PC-9 (cell line): ENCODE measurements at regions not wholly inside any gene's neighbourhood (a gene's known extent, or its start where the extent isn't known, plus 50 kb on each side); places are given as distances from the start of the nearest gene placed in this dataset.
A peak's percentile ranks its signal among the peaks of the same experiment; 100 is the strongest.

Experiments used
- BruUV-seq: library from RNA; stranded (reverse); fragments of 400-500 nt; replicated peaks from 2 replicates; lab custom pipeline; 2021; lab: Mats Ljungman, UMichigan
- CTCF ChIA-PET: fragments of 300-600 bp; sonication (Branson Sonifier 250); formaldehyde crosslinking; loops from one replicate; lab custom pipeline; 2022; ENCODE audit warnings: antibody characterized with exemption; lab: Charles Lee
- POLR2A ChIA-PET: fragments of 300-600 bp; sonication (Branson Sonifier 250); formaldehyde crosslinking; loops from one replicate; lab custom pipeline; 2022; ENCODE audit warnings: antibody characterized with exemption; ENCODE audit not compliant: unreplicated experiment; lab: Charles Lee
- DNase-seq, 2 experiments: peaks; one replicate each; pipeline versions ENCODE4 v3.0.0 to v3.0.0-alpha.2; 2015 to 2022; ENCODE audit warnings: mixed read lengths in 1 of 2
- H2AFZ ChIP-seq: fragments of 200-600 bp; sonication (generic); 2 replicates; pipeline ENCODE4 v1.8.1; 2017; ENCODE audit warnings: antibody characterized with exemption
- H3F3A ChIP-seq: fragments of 200-600 bp; sonication (generic); 2 replicates; pipeline ENCODE4 v1.8.1; 2017; ENCODE audit warnings: antibody characterized with exemption, mild to moderate bottlenecking, low read depth; ENCODE audit not compliant: insufficient read depth
- H3K27ac ChIP-seq: fragments of 200-600 bp; sonication (generic); 2 replicates; pipeline ENCODE4 v1.6.1; 2016; ENCODE audit warnings: mixed run types
- H3K27me3 ChIP-seq: fragments of 200-600 bp; sonication (generic); 2 replicates; pipeline ENCODE4 v1.6.1; 2016; ENCODE audit warnings: low read depth, mixed run types; ENCODE audit not compliant: insufficient read depth
- H3K36me3 ChIP-seq: fragments of 200-600 bp; sonication (generic); 2 replicates; pipeline ENCODE4 v1.6.1; 2016; ENCODE audit warnings: low read depth, mixed run types
- H3K4me1 ChIP-seq: fragments of 200-600 bp; sonication (generic); replicated peaks from 2 replicates; pipeline ENCODE4 v1.6.1; 2016; ENCODE audit warnings: mixed run types; ENCODE audit not compliant: insufficient read depth
- H3K4me2 ChIP-seq: fragments of 200-600 bp; sonication (generic); 2 replicates; pipeline ENCODE4 v1.6.1; 2017; ENCODE audit warnings: mixed run types
- H3K4me3 ChIP-seq: fragments of 200-600 bp; sonication (generic); 2 replicates; pipeline ENCODE4 v1.6.1; 2016; ENCODE audit warnings: mixed run types
- H3K79me2 ChIP-seq: fragments of 200-600 bp; sonication (generic); 2 replicates; pipeline ENCODE4 v1.6.1; 2017; ENCODE audit warnings: low read depth, mixed run types
- H3K9me2 ChIP-seq: fragments of 200-600 bp; sonication (generic); 2 replicates; pipeline ENCODE4 v1.8.1; 2017; ENCODE audit warnings: mild to moderate bottlenecking; ENCODE audit not compliant: insufficient read depth
- H3K9me3 ChIP-seq: fragments of 200-600 bp; sonication (generic); 2 replicates; pipeline ENCODE4 v1.8.1; 2016; ENCODE audit warnings: low read depth; ENCODE audit not compliant: insufficient read depth
- H4K20me1 ChIP-seq: fragments of 200-600 bp; sonication (generic); 2 replicates; pipeline ENCODE4 v1.8.1; 2017; ENCODE audit not compliant: insufficient read depth
- EZH2 ChIP-seq: fragments of 200-600 bp; sonication (generic); IDR thresholded peaks from 2 replicates; pipeline ENCODE4 v1.8.0; 2017; ENCODE audit warnings: antibody characterized with exemption, low read depth
- intact Hi-C: fragments of 100-400 bp; cut with micrococcal nuclease; formaldehyde crosslinking; loops from one replicate; pipeline ENCODE4 v1.10.0; 2022; ENCODE audit not compliant: unreplicated experiment
- TF ChIP-seq, protein P1 (sequence below): fragments of 200-600 bp; sonication (generic); conservative IDR thresholded peaks from 2 replicates; pipeline ENCODE4 v1.6.1; 2017; ENCODE audit warnings: mixed run types, antibody characterized with exemption, mild to moderate bottlenecking, moderate library complexity

- TF ChIP-seq, protein P1, sequence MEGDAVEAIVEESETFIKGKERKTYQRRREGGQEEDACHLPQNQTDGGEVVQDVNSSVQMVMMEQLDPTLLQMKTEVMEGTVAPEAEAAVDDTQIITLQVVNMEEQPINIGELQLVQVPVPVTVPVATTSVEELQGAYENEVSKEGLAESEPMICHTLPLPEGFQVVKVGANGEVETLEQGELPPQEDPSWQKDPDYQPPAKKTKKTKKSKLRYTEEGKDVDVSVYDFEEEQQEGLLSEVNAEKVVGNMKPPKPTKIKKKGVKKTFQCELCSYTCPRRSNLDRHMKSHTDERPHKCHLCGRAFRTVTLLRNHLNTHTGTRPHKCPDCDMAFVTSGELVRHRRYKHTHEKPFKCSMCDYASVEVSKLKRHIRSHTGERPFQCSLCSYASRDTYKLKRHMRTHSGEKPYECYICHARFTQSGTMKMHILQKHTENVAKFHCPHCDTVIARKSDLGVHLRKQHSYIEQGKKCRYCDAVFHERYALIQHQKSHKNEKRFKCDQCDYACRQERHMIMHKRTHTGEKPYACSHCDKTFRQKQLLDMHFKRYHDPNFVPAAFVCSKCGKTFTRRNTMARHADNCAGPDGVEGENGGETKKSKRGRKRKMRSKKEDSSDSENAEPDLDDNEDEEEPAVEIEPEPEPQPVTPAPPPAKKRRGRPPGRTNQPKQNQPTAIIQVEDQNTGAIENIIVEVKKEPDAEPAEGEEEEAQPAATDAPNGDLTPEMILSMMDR = no peak
- TF ChIP-seq EZH2 = no peak
- Histone ChIP-seq H4K20me1 (no peaks in the 10 kb centered on the region), H3K4me1 (peaks cover 14% of the 10 kb centered on the region), H3K9me3 (no peaks in the 10 kb centered on the region), H3K9me2 (no peaks in the 10 kb centered on the region), H3K36me3 (no peaks in the 10 kb centered on the region), H3K4me2 (no peak overlapping the region), H3K4me3 (no peak overlapping the region), H3K79me2 (no peaks in the 10 kb centered on the region), H3F3A (no peaks in the 10 kb centered on the region; the same call in 1 of the 2 replicates), H3K27me3 (0 out of 2 replicates have a peak, but pooled peaks cover 11% of the 10 kb centered on the region), H2AFZ (no peak overlapping the region), H3K27ac (no peak overlapping the region)
- intact Hi-C loops = no loop called here
- DNase-seq = no peak
- POLR2A ChIA-PET = no interaction called here
- no TSS peak for BruUV-seq
- CTCF ChIA-PET = no interaction called here
Measured at GRCh38 chr6:41429506-41430504, 94.4 kb downstream of the NCR2 start.

DNA sequence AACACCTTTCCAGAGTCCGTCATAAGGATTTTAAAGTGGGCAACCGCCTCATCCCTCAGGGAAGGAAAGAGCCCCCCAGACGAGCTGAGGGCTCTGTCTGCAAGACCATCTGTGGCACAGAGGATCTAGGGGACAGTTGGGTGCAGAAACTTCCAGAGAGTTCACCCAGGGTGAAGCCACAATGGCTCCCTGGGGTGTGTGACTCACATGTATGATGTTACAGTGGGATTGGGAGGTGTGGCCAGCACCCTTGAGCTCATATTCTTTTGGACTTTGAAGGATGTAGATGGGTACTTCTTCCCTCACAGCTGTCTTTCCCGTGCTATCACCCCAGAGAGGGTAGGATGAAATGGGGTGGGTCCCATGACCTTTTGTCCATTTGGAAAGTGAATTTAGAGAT, 95.5 kb downstream of the NCR2 start:
- no peaks in the 10 kb centered on the region for H3K79me2 ChIP-seq
- no peaks in the 10 kb centered on the region for H3K36me3 ChIP-seq
- no peaks in the 10 kb centered on the region for H3K9me2 ChIP-seq
- no peaks in the 10 kb centered on the region for H4K20me1 ChIP-seq
- peak; percentile 35 to 56 for DNase-seq
- no peak overlapping the region for H3K4me2 ChIP-seq
- no peak overlapping the region for H3K4me3 ChIP-seq
- CTCF ChIA-PET = no interaction called here
- intact Hi-C loops = no loop called here
- no peaks in the 10 kb centered on the region for H3K9me3 ChIP-seq
- no TSS peak for BruUV-seq
- POLR2A ChIA-PET = interaction anchor here (0.6 kb wide), 2 partner anchors 150 to 859 kb away, joined by 5 to 10 read pairs; no protein-coding TSS in a partner anchor
- H3F3A ChIP-seq = no peaks in the 10 kb centered on the region; the same call in 1 of the 2 replicates
- H3K27ac ChIP-seq = no peak overlapping the region
- H2AFZ ChIP-seq = no peak overlapping the region
- TF ChIP-seq, protein P1 = no peak
- TF ChIP-seq EZH2 = no peak
- peaks cover 14% of the 10 kb centered on the region for H3K4me1 ChIP-seq
- 0 out of 2 replicates have a peak, but pooled peaks cover 11% of the 10 kb centered on the region for H3K27me3 ChIP-seq

DNA sequence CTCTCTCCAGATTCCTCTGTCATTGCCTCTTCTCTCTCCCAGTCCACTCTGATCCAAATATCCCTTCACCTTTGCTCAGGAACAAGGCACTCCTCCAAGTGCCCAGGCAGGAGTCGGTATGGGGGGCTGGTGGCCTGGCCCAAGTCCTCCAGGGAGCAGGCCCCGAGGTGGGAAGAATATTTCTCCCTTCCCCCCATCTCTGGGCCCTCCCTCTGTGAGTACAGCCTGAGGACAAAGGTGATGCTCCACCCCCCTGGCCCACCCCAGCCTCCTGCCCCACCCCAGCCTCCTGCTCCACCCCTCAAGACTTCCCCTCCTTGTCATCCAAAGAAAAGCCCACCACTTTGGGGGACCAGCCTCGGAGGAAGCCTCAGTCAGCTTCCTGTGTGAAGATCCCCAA, 96.9 kb downstream of the NCR2 start:
- Histone ChIP-seq H3K4me1 (peaks cover 14% of the 10 kb centered on the region), H2AFZ (no peak overlapping the region), H3K9me3 (no peaks in the 10 kb centered on the region), H4K20me1 (no peaks in the 10 kb centered on the region), H3F3A (no peaks in the 10 kb centered on the region), H3K27me3 (0 out of 2 replicates have a peak, but pooled peaks cover 4% of the 10 kb centered on the region), H3K36me3 (no peaks in the 10 kb centered on the region), H3K79me2 (no peaks in the 10 kb centered on the region), H3K4me3 (no peak overlapping the region), H3K4me2 (no peak overlapping the region), H3K27ac (no peak overlapping the region), H3K9me2 (no peaks in the 10 kb centered on the region)
- no TSS peak for BruUV-seq
- CTCF ChIA-PET = no interaction called here
- intact Hi-C loops = no loop called here
- no peak for DNase-seq
- no peak for TF ChIP-seq EZH2
- TF ChIP-seq, protein P1 = no peak
- POLR2A ChIA-PET = no interaction called here
